ENCODE measurements at regions not wholly inside any gene's neighbourhood (a gene's known extent, or its start where the extent isn't known, plus 50 kb on each side); places are given as distances from the start of the nearest gene placed in this dataset.

DNA sequence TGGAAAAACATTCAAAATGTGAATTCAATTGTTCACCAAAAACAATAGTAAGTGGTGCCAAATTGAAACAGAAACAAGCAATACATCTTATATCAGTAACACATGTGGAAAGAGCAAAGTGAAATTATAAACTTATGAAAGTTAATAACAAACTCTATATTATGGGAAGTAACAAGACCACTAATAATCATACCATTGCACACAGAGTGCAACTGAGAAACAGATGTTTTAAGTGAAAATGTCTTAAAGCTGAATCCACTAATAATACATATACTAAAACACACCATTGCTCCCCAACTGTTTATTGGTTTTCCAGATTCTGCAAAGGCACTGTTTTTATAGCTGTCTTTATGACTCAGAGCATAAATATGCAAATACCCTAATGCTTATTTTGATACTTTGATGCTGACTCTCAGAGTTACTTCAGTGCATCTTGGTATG, 292.3 kb downstream of the RFPL4B start:
- H3K36me3 ChIP-seq (ENCODE audit: control insufficient read depth, insufficient read depth, low read length): no peaks in the 10 kb centered on the region
- in situ Hi-C loops (cut with HindIII; ENCODE audit: low pct_unique_long_range_greater_than_20kb, low sequenced_read_pairs) (no loop called here), intact Hi-C loops (cut with micrococcal nuclease; ENCODE audit: unreplicated experiment) (no loop called here)
- CTCF ChIA-PET: no interaction called here
- ATAC-seq (no peak), DNase-seq (ENCODE audit: low read depth, low spot score) (no peak)
- no peak overlapping the region for H3K27ac ChIP-seq (ENCODE audit: low read length)
- H3K27me3 ChIP-seq (ENCODE audit: control insufficient read depth, insufficient read depth, low read length): no peaks in the 10 kb centered on the region
- POLR2A ChIA-PET: no interaction called here
- no peak for TF ChIP-seq TCF7L2 (IDR thresholded peaks at IDR 0.05; ENCODE audit: low read depth, low read length)
- TF ChIP-seq, protein P1, sequence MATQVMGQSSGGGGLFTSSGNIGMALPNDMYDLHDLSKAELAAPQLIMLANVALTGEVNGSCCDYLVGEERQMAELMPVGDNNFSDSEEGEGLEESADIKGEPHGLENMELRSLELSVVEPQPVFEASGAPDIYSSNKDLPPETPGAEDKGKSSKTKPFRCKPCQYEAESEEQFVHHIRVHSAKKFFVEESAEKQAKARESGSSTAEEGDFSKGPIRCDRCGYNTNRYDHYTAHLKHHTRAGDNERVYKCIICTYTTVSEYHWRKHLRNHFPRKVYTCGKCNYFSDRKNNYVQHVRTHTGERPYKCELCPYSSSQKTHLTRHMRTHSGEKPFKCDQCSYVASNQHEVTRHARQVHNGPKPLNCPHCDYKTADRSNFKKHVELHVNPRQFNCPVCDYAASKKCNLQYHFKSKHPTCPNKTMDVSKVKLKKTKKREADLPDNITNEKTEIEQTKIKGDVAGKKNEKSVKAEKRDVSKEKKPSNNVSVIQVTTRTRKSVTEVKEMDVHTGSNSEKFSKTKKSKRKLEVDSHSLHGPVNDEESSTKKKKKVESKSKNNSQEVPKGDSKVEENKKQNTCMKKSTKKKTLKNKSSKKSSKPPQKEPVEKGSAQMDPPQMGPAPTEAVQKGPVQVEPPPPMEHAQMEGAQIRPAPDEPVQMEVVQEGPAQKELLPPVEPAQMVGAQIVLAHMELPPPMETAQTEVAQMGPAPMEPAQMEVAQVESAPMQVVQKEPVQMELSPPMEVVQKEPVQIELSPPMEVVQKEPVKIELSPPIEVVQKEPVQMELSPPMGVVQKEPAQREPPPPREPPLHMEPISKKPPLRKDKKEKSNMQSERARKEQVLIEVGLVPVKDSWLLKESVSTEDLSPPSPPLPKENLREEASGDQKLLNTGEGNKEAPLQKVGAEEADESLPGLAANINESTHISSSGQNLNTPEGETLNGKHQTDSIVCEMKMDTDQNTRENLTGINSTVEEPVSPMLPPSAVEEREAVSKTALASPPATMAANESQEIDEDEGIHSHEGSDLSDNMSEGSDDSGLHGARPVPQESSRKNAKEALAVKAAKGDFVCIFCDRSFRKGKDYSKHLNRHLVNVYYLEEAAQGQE (IDR thresholded peaks at IDR 0.05; ENCODE audit: insufficient read depth in 1 of 2, low read depth in 2 of 2, low read length in 1 of 2): no peak
- TF ChIP-seq SIN3A (IDR thresholded peaks at IDR 0.05; ENCODE audit: borderline replicate concordance, insufficient read depth, low read depth, low read length): no peak
- TF ChIP-seq, protein P2, sequence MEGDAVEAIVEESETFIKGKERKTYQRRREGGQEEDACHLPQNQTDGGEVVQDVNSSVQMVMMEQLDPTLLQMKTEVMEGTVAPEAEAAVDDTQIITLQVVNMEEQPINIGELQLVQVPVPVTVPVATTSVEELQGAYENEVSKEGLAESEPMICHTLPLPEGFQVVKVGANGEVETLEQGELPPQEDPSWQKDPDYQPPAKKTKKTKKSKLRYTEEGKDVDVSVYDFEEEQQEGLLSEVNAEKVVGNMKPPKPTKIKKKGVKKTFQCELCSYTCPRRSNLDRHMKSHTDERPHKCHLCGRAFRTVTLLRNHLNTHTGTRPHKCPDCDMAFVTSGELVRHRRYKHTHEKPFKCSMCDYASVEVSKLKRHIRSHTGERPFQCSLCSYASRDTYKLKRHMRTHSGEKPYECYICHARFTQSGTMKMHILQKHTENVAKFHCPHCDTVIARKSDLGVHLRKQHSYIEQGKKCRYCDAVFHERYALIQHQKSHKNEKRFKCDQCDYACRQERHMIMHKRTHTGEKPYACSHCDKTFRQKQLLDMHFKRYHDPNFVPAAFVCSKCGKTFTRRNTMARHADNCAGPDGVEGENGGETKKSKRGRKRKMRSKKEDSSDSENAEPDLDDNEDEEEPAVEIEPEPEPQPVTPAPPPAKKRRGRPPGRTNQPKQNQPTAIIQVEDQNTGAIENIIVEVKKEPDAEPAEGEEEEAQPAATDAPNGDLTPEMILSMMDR (IDR thresholded peaks at IDR 0.05): no peak
- no peak for TF ChIP-seq POLR2AphosphoS5 (IDR thresholded peaks at IDR 0.05; ENCODE audit: low read depth, low read length)
- no peaks in the 10 kb centered on the region for H3K9me3 ChIP-seq (ENCODE audit: control insufficient read depth, insufficient read depth, low read depth, low read length)
- BruUV-seq (replicated peaks): no TSS peak
- H3K4me1 ChIP-seq (ENCODE audit: control insufficient read depth, insufficient read depth, low read length): no peaks in the 10 kb centered on the region
- no peak overlapping the region for H3K4me3 ChIP-seq (ENCODE audit: low read depth in 2 of 2, low read length in 2 of 2)

DNA sequence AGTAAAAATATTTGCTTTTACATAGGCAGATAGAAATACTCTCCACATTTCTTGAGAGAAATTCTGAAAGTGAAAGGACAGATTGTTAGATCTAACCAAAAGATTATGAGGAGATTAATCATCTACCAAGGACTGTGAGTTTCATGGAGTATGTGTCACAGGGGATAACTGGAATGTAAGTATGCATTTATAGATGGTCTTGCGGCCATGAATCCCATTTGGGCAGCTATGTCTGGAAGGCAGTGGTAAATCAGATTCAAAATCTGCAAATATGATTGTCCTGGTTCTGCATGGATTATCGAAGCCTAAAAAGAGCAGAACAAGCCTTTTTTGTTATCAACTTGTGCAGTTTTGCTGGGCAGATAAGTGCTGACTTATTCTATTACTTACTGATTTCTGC, 293.8 kb downstream of the RFPL4B start:
- in situ Hi-C loops (cut with HindIII; ENCODE audit: low pct_unique_long_range_greater_than_20kb, low sequenced_read_pairs): no loop called here
- H3K36me3 ChIP-seq (ENCODE audit: control insufficient read depth, insufficient read depth, low read length): no peaks in the 10 kb centered on the region
- CTCF ChIA-PET: no interaction called here
- H3K9me3 ChIP-seq (ENCODE audit: control insufficient read depth, insufficient read depth, low read depth, low read length): no peaks in the 10 kb centered on the region
- no peaks in the 10 kb centered on the region for H3K27me3 ChIP-seq (ENCODE audit: control insufficient read depth, insufficient read depth, low read length)
- POLR2A ChIA-PET: no interaction called here
- no TSS peak for BruUV-seq (replicated peaks)
- TF ChIP-seq POLR2AphosphoS5 (IDR thresholded peaks at IDR 0.05; ENCODE audit: low read depth, low read length): no peak
- TF ChIP-seq, protein P1 (IDR thresholded peaks at IDR 0.05; ENCODE audit: insufficient read depth in 1 of 2, low read depth in 2 of 2, low read length in 1 of 2): no peak
- TF ChIP-seq, protein P2 (IDR thresholded peaks at IDR 0.05): no peak
- TF ChIP-seq SIN3A (IDR thresholded peaks at IDR 0.05; ENCODE audit: borderline replicate concordance, insufficient read depth, low read depth, low read length): no peak
- no peak for TF ChIP-seq TCF7L2 (IDR thresholded peaks at IDR 0.05; ENCODE audit: low read depth, low read length)
- ATAC-seq (peak; percentile 69; the same call in 1 of the 2 replicates), DNase-seq (ENCODE audit: low read depth, low spot score) (no peak)
- no peaks in the 10 kb centered on the region for H3K4me1 ChIP-seq (ENCODE audit: control insufficient read depth, insufficient read depth, low read length)
- H3K4me3 ChIP-seq (ENCODE audit: low read depth in 2 of 2, low read length in 2 of 2): no peak overlapping the region
- intact Hi-C loops (cut with micrococcal nuclease; ENCODE audit: unreplicated experiment): no loop called here
- no peak overlapping the region for H3K27ac ChIP-seq (ENCODE audit: low read length)
